ENCODE measurements at regions not wholly inside any gene's neighbourhood (a gene's known extent, or its start where the extent isn't known, plus 50 kb on each side); places are given as distances from the start of the nearest gene placed in this dataset.

- no peaks in the 10 kb centered on the region for H3K9me1 ChIP-seq (ENCODE audit: control insufficient read depth, insufficient read depth, low read length)
- BruUV-seq (replicated peaks): no TSS peak
- H3K79me2 ChIP-seq (ENCODE audit: control insufficient read depth, insufficient read depth, low read length): no peaks in the 10 kb centered on the region
- intact Hi-C loops (cut with micrococcal nuclease) (no loop called here), in situ Hi-C loops (cut with MboI) (no loop called here)
- no peak for FAIRE-seq
- WGBS (ENCODE audit: insufficient coverage, low coverage, missing lambda C conversion rate): 6% methylated on average over 2 of the region's 2 CpGs
- DNase-seq (ENCODE audit: extremely low read depth in 1 of 4, low spot score in 3 of 4): no peak
- ATAC-seq: no peak
- no peaks in the 10 kb centered on the region for H3K27me3 ChIP-seq (ENCODE audit: control insufficient read depth in 2 of 2, insufficient read depth in 2 of 2, low read length in 2 of 2)
- no peaks in the 10 kb centered on the region for H4K20me1 ChIP-seq (replicated peaks; ENCODE audit: control insufficient read depth, insufficient read depth, low read length)
- H3K4me3 ChIP-seq: no peak overlapping the region
- H3K9ac ChIP-seq (ENCODE audit: insufficient read depth in 1 of 2, low read depth in 2 of 2, low read length in 2 of 2): no peak overlapping the region
- ChIA-PET POLR2A (no interaction called here), CTCF (ENCODE audit: low intra/inter-chr PET ratio) (no interaction called here)
- H3K4me1 ChIP-seq (replicated peaks in 1 of 2; ENCODE audit: control insufficient read depth in 2 of 2, insufficient read depth in 2 of 2, low read length in 2 of 2): no peaks in the 10 kb centered on the region
- no peak overlapping the region for H2AFZ ChIP-seq (ENCODE audit: low read depth, low read length)
- H3K9me3 ChIP-seq (replicated peaks; ENCODE audit: control insufficient read depth, insufficient read depth, low read depth, low read length): no peaks in the 10 kb centered on the region
- H3K4me2 ChIP-seq (ENCODE audit: insufficient read depth, low read length): no peak overlapping the region
- H3K36me3 ChIP-seq (ENCODE audit: control insufficient read depth, insufficient read depth, low read length): no peaks in the 10 kb centered on the region
- TF ChIP-seq TBP (optimal IDR thresholded peaks at IDR 0.05; ENCODE audit: low read depth, low read length) (no peak), SRSF9 (IDR thresholded peaks at IDR 0.05; ENCODE audit: borderline replicate concordance, low read depth, low read length) (no peak), RUNX1 (IDR thresholded peaks at IDR 0.05; ENCODE audit: low read depth) (no peak), ZNF165 (CRISPR knock-in tag; IDR thresholded peaks at IDR 0.05; ENCODE audit: borderline replicate concordance) (no peak), MTA3 (IDR thresholded peaks at IDR 0.05; ENCODE audit: borderline replicate concordance) (no peak), FOXJ2 (tag; IDR thresholded peaks at IDR 0.05) (no peak), GTF2F1 (IDR thresholded peaks at IDR 0.05; ENCODE audit: low read depth, low read length) (no peak), NCOA4 (IDR thresholded peaks at IDR 0.05; ENCODE audit: partially characterized antibody) (no peak), ZNF740 (CRISPR knock-in tag; IDR thresholded peaks at IDR 0.05) (no peak), ZNF740 (tag; IDR thresholded peaks at IDR 0.05) (no peak), IRF9 (tag; IDR thresholded peaks at IDR 0.05) (no peak), ELK3 (CRISPR knock-in tag; IDR thresholded peaks at IDR 0.05) (no peak), ZNF239 (CRISPR knock-in tag; IDR thresholded peaks at IDR 0.05) (no peak), ZNF707 (CRISPR knock-in tag; conservative IDR thresholded peaks at IDR 0.05) (no peak), POLR2AphosphoS5 (IDR thresholded peaks at IDR 0.05; ENCODE audit: control insufficient read depth, insufficient read depth, low read depth, low read length) (no peak)
- TF ChIP-seq, protein P1, sequence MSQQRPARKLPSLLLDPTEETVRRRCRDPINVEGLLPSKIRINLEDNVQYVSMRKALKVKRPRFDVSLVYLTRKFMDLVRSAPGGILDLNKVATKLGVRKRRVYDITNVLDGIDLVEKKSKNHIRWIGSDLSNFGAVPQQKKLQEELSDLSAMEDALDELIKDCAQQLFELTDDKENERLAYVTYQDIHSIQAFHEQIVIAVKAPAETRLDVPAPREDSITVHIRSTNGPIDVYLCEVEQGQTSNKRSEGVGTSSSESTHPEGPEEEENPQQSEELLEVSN (IDR thresholded peaks at IDR 0.05; ENCODE audit: borderline replicate concordance in 1 of 2, extremely low read depth in 1 of 2, insufficient read depth in 1 of 2, insufficient read length in 1 of 2, low read depth in 1 of 2, low read length in 1 of 2, poor library complexity in 1 of 2, severe bottlenecking in 1 of 2): no peak
- TF ChIP-seq, protein P2, sequence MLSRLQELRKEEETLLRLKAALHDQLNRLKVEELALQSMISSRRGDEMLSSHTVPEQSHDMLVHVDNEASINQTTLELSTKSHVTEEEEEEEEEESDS (CRISPR knock-in tag; IDR thresholded peaks at IDR 0.05): no peak
- H3K27ac ChIP-seq (ENCODE audit: extremely low read depth, low read depth, low read length): no peak overlapping the region
Measured at GRCh38 chr12:67002720-67003119, 266.4 kb upstream of the CAND1 start.

Measured in K562 (cell line).